ENCODE measurements at regions not wholly inside any gene's neighbourhood (a gene's known extent, or its start where the extent isn't known, plus 50 kb on each side); places are given as distances from the start of the nearest gene placed in this dataset.

GRCh38 chr2:187165936-187166610 lies 282.0 kb downstream of the CALCRL start:
- TF ChIP-seq POLR2A (IDR thresholded peaks at IDR 0.05) (no peak), CTCF (IDR thresholded peaks at IDR 0.05 in 8 of 11, conservative IDR thresholded peaks at IDR 0.05 in 3 of 11) (no peak)

Measured in spleen (tissue), 7 donors.